AG08396 (cell line): ENCODE measurements at regions not wholly inside any gene's neighbourhood (a gene's known extent, or its start where the extent isn't known, plus 50 kb on each side); places are given as distances from the start of the nearest gene placed in this dataset.
A peak's percentile ranks its signal among the peaks of the same experiment; 100 is the strongest.
"Not testable (repeated sequence)": the region's sequence is repeated elsewhere in the genome, so short reads cannot be mapped to it uniquely, and the experiment has no call there.

ENCODE experiments used
- DNase-seq: peaks from one replicate; pipeline ENCODE4 v3.0.0; 2012; ENCODE audit warnings: low spot score, mixed read lengths

DNA sequence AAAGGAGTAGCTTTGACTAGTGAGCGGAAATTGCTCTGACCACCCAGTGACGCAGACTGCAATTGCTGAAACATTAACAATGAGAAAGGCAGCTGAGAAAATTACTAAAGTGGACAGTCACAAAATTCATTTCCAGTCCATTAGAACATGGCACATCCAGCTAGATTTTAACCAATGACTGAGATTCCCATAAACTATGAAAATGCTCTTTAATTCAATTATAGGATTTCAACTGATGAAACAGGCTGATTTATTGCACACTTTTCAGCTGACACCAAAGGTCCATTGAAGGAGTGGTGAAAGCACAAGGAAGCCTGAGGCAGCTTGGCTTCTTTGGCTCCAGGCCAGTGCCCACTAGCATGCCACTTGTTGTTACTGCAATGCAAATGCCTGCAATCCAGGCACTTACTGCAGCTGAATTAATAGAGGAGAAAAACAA, 933.4 kb downstream of the SLITRK6 start:
- DNase-seq, result no peak

GRCh38 chr13:84864341-84864740, 934.9 kb downstream of the SLITRK6 start:
- DNase-seq, result no peak

- no peak for DNase-seq
Observed at GRCh38 chr13:84847107-84847506, 952.1 kb downstream of the SLITRK6 start.

DNA sequence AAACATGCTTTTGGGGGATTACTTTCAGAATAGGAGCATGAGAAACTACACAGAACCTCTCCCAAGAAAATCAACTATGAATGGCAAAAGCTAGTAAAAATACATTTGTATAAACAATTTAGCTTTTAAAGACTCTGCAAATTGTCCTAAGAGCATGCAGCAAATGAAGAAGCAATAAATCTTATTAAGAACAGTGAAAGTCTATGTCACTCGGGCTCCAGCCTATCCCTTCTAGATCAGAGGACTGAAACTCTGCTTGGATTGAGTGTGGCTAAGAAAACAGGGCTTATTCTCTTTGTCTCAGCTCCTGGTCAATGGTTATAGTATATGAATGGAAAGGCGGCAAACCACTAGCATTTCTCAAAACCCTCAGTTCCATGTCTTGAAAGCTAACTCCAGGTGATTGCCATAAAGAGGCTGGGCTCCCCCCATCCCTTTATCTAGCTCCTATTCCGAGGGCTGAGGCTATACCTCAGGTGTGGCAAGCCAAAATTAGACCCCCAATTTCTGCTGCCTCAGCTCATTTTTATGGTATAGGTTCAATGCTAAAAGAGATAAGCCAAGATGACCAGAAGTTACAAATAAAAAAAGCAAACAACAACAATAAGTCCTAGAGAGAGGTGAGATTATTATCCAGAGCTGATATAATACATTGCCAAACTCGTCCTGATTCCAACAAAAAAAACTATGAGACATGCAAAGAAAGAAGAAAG, 953.2 kb downstream of the SLITRK6 start:
- DNase-seq, result no peak

DNA sequence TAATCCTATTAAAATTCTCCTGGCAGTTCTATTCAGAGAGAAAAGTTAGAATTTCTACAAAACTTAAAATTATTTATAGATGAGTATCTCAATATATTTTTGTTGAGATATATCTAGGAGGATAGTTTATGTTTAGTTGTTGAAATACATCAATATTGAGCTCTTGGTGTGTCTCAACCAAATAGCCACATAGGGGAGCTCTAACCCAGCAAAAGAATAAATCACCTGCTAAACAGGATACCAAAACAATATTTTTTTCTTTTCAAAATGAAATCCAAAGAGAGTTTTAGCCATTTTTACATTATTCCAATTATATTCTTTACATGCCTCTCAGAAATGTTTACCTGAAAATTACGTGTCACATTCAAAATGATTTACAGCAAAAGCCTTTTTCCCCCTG, 954.7 kb downstream of the SLITRK6 start:
- no peak for DNase-seq

DNA sequence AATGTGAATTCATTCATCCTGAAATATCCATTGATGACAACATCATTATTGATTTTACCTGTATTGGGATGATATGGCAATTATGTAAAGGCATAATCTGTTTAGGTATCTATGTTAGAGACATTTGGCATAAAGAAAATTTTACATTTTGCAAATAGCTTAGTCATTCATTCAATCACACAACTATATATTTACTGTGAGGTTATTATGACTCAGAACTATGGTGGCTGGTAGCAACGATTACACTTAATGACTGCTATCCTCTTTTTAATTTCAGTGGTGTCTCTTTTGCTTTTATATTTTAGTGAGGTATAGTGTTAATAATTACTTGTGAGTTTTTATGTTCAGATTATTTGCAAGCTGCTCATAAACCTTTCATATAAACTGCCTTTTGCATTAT, 955.9 kb downstream of the SLITRK6 start:
- no peak for DNase-seq

GRCh38 chr13:84834201-84834600, 951.9 kb upstream of the SLITRK1 start:
- no peak for DNase-seq

GRCh38 chr13:84831666-84832657, 949.7 kb upstream of the SLITRK1 start:
- no peak for DNase-seq

DNA sequence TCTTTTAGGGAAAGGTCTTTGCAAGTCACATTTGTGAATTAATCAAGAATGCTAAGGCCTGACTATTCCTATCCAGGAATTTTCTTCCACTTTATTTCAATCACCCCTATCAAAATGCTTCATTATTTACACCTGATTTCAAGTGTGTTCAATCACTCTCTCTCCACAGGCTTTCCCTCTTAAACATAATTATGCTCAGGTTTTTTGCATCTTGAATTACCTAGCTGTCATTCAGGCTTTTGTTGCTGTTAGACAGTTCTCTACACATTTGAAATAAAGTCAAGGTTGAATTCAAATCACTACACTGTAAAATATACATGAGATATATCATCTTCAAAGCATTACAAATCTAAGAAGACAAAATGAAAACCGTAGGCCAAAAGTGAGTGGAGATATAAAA, 941.3 kb upstream of the SLITRK1 start:
- DNase-seq, result no peak

GRCh38 chr13:84821261-84821660, 939.0 kb upstream of the SLITRK1 start:
- peak; percentile 6 for DNase-seq

GRCh38 chr13:84816567-84817105, 934.4 kb upstream of the SLITRK1 start:
- no peak for DNase-seq

GRCh38 chr13:84812789-84813188, 930.5 kb upstream of the SLITRK1 start:
- DNase-seq, result no peak

- DNase-seq, result no peak
Observed at GRCh38 chr13:84812078-84812477, 929.8 kb upstream of the SLITRK1 start.

DNA sequence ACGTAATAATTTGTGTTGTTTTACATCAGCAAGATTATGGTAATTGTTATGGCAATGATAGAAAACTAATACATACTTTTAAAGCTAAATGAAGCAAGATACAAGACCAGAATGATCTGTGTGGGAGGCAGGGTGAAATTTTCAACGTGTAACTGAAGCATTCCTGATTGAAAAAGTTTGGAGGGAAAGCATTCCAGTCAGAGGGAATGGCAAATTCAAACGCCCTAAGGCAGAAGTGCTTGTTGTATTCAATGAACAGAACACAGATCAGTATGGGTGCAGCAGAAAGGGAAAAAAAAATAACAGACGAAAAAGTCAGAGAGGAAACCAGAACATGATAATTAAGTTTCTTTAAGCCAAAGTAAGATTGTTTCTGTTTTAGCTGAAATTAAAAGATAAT, 928.5 kb upstream of the SLITRK1 start:
- no peak for DNase-seq

DNA sequence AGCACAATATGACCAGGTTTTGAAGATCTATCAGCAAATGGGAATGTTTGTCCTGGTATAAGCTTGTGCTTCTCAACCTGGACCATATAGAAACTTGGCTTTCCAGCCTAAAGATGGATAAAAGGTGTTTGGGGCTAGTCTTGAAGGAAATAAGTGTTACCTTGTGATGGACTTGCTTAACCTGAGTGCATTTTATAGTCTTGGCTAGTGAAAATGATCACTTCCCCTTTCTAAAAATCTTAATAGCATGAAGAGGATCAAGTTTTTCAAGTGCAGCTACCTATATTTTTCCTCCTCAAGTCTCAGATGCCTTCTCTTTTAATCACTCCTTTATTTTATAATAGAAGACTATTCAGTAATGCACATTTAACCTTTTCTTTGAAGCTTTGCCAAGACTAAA, 919.8 kb upstream of the SLITRK1 start:
- DNase-seq, result no peak

DNA sequence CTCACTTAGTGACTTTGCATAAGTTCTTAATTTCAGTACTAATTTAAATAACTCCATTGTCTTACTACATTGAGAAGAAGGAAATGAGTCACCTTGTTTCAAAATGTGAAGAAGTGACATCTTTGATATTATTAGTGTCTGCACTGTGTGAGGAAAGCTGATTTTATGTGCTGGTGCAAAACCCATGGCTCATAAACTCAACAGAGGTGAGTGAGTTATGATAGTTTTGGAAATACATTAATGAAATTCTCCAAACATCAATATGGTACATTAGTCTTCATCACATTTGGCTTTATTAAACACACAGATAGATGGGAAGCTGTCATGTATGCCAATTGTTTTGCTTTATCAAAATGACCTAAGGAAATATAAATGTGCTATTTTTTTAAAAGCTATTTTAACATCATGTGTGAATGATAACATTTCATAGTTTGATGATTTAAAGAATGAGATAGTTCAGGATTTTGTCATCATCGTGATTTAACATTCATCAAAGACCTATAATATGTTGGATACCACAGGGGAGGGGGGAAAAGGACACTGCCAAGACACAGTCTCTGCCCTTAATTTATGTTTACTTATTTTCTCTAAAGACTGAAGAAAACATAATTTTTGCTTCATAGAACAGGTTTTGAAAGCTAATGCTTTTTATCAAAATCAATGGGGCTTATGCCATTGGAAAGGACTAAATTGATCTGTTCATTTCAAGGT, 902.3 kb upstream of the SLITRK1 start:
- no peak for DNase-seq

DNA sequence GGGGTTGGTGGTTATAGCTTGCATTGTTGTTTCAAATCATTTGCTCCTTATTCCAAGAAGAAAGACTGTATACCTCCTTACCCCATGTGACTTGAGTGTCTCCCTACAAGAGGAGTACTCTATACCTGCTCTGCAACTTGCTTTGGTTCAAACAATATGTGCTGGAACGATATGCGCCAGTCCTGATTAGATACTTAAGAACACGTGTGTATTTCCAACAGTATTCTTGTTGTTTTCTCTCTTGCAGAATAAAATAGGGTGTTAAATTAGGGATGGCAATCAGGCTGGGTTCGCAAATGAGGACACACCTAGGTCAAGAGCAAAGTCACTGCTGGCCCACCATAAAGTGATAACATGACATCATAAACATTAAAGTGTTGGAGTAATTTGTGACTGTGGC, 895.0 kb upstream of the SLITRK1 start:
- DNase-seq, result no peak

DNA sequence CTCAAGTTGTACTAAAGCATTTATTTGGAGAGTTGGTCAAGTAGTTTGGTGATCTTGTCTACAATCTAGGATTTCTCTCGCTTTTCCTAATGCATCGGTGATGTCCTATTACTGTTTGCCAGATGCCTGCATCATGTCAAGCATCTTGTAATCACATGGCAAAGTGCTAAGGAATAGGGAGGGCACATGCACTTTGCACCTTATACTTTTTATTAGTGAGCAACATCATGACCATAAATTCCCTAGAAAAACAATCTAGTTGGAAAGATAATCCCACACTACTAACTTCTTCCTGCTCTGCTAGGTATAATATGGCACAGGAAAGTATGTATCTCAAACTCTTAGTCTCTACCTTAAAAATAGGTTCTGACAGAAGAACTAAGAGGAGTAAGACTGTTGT, 894.3 kb upstream of the SLITRK1 start:
- DNase-seq, result no peak

GRCh38 chr13:84775920-84776319, 893.6 kb upstream of the SLITRK1 start:
- not testable (repeated sequence) for DNase-seq

DNA sequence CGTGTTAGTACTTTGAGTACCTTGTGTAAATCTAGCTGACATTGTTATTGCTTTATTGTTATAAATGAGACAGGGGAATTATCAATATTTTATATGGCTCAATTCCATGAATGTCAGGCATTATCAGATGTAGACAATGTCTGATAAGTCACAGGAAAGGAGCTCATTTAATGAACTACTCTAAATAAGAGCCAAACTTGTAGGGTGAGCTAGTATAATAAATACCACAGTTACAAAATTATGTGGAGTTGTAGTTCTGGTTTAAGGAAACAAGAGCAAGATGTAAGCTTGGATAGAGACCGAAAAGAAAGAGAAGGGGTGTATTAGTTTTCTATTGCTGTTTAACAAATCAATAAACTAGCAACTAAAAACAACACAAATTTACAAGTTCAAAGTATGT, 891.8 kb upstream of the SLITRK1 start:
- DNase-seq, result no peak

DNA sequence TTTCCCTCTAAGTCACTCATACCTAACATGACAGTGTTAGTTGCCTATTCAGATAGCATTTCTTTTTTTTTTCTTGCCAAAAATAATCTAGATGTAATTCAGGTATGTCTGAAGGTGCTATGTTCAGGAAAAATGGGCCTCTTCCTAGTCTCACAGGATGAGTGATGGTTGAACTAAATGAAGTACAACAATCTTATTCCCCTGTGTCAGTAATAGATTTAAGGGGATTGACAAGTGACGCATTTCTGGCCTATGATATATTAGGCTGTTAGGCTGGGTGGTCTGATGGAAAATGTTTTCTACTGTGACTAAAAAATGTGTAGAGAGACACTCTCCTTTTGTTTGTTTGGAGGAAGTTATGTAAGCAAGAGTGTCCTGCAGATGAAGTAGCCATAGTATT, 878.7 kb upstream of the SLITRK1 start:
- DNase-seq, result no peak

DNA sequence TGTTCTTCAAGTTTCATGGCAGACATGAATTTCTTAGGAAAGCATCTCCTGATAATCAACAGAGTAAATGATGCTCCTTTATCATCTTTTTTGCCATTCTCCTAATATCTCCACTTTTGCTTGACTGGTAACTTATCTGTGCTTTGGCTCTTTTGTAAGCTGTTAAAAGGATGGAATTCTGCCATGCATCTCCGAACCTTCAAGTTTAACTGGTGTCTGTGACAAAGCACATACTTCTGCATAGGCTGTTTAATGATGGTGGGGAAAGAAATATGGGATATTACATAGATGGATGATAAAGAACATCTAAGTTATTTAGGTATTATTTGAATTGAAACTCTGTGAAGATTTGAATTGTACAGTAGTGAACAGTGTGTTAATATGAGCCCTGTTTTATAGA, 866.9 kb upstream of the SLITRK1 start:
- DNase-seq, result no peak
